H1 (cell line): ENCODE measurements at regions not wholly inside any gene's neighbourhood (a gene's known extent, or its start where the extent isn't known, plus 50 kb on each side); places are given as distances from the start of the nearest gene placed in this dataset.

Experiments used
- CTCF ChIA-PET: fragments of 300-600 bp; sonication (Branson Sonifier 250); formaldehyde crosslinking; loops from one replicate; lab custom pipeline; 2021; ENCODE audit not compliant: partially characterized antibody; lab: Charles Lee
- POLR2A ChIA-PET: fragments of 300-600 bp; sonication (Branson Sonifier 250); formaldehyde crosslinking; loops from one replicate; lab custom pipeline; 2021; ENCODE audit warnings: inconsistent platforms; ENCODE audit not compliant: partially characterized antibody; lab: Charles Lee
- DNase-seq, 2 experiments: peaks; one replicate each; pipeline versions ENCODE4 v3.0.0 to v3.0.0-alpha.2; 2010 to 2022; ENCODE audit warnings: low spot score in 2 of 2, low read depth in 1 of 2, mixed read lengths in 1 of 2
- FAIRE-seq: peaks from 2 replicates; lab custom pipeline; 2011; peaks lifted over from hg19 to GRCh38; lab: Jason Lieb, UNC
- H2AFZ ChIP-seq: 2 replicates; pipeline ENCODE4 v1.8.1; 2012; ENCODE audit warnings: low read length, inconsistent platforms
- H2AK5ac ChIP-seq: 2 replicates; pipeline ENCODE4 v1.6.1; 2013; ENCODE audit warnings: low read depth, low read length
- H2BK120ac ChIP-seq: replicated peaks from 2 replicates; pipeline ENCODE3; 2013; ENCODE audit warnings: low read depth, low read length, inconsistent platforms
- H2BK12ac ChIP-seq: 2 replicates; pipeline ENCODE4 v1.6.1; 2013; ENCODE audit warnings: low read depth, low read length
- H2BK15ac ChIP-seq: 2 replicates; pipeline ENCODE4 v1.6.1; 2013; ENCODE audit warnings: low read length
- H2BK20ac ChIP-seq: 2 replicates; pipeline ENCODE4 v1.6.1; 2013; ENCODE audit warnings: low read length
- H2BK5ac ChIP-seq: 2 replicates; pipeline ENCODE4 v1.6.1; 2013; ENCODE audit warnings: low read depth, low read length
- H3K14ac ChIP-seq: 2 replicates; pipeline ENCODE4 v1.6.1; 2013; ENCODE audit warnings: inconsistent platforms; ENCODE audit not compliant: insufficient read length
- H3K18ac ChIP-seq: 2 replicates; pipeline ENCODE4 v1.6.1; 2013; ENCODE audit warnings: low read length; ENCODE audit errors: extremely low read depth
- H3K23ac ChIP-seq: 2 replicates; pipeline ENCODE4 v1.6.1; 2013; ENCODE audit warnings: inconsistent platforms; ENCODE audit not compliant: insufficient read length
- H3K23me2 ChIP-seq: 2 replicates; pipeline ENCODE4 v1.6.1; 2013; ENCODE audit warnings: low read depth, low read length
- H3K27ac ChIP-seq: 2 replicates; pipeline ENCODE4 v1.6.1; 2011; ENCODE audit warnings: low read depth, low read length, inconsistent platforms
- H3K27me3 ChIP-seq, 4 experiments: replicated peaks in 1 of 4; 1 replicate in 1 of 4; 2 replicates in 3 of 4; pipeline versions ENCODE4 v1.6.1 to v1.8.1; 2011 to 2013; ENCODE audit warnings: low read length in 3 of 4, mild to moderate bottlenecking in 3 of 4, inconsistent platforms in 2 of 4, mixed read lengths in 2 of 4, moderate library complexity in 1 of 4; ENCODE audit not compliant: control insufficient read depth in 3 of 4, insufficient read depth in 3 of 4; ENCODE audit errors: extremely low read depth in 1 of 4
- H3K36me3 ChIP-seq, 4 experiments: 2 replicates each; pipeline versions ENCODE4 v1.6.1 to v1.8.1; 2011 to 2013; ENCODE audit warnings: mild to moderate bottlenecking in 4 of 4, low read length in 3 of 4, moderate library complexity in 2 of 4, control low read depth in 1 of 4, inconsistent platforms in 1 of 4; ENCODE audit not compliant: insufficient read depth in 4 of 4, control insufficient read depth in 2 of 4
- H3K4ac ChIP-seq: replicated peaks from 2 replicates; pipeline ENCODE3; 2013; ENCODE audit warnings: low read length, low read depth, mixed read lengths, inconsistent platforms; ENCODE audit not compliant: insufficient read length
- H3K4me1 ChIP-seq, 4 experiments: replicated peaks in 1 of 4; 1 replicate in 1 of 4; 2 replicates in 3 of 4; pipeline versions ENCODE4 v1.6.1 to v1.8.1; 2011 to 2013; ENCODE audit warnings: low read length in 3 of 4, inconsistent platforms in 2 of 4, mixed read lengths in 1 of 4; ENCODE audit not compliant: insufficient read depth in 4 of 4, control insufficient read depth in 3 of 4
- H3K4me2 ChIP-seq, 2 experiments: 2 replicates each; pipeline versions ENCODE4 v1.6.1 to v1.8.1; 2011 to 2013; ENCODE audit warnings: low read depth in 2 of 2, low read length in 2 of 2, control low read depth in 1 of 2, inconsistent platforms in 1 of 2, mild to moderate bottlenecking in 1 of 2; ENCODE audit not compliant: insufficient read depth in 1 of 2
- H3K4me3 ChIP-seq, 4 experiments: fragments of 200-600, 300-600 bp in 1 of 4; sonication (generic), shearing (Covaris generic), sonication (Bioruptor Twin) in 1 of 4; 2 replicates each; pipeline versions ENCODE4 v1.5.1 to v1.8.1; 2011 to 2016; ENCODE audit warnings: low read length in 4 of 4, low read depth in 3 of 4, control low read depth in 2 of 4, inconsistent platforms in 2 of 4, mild to moderate bottlenecking in 2 of 4, mixed read lengths in 1 of 4, moderate library complexity in 1 of 4; ENCODE audit not compliant: insufficient read depth in 2 of 4; ENCODE audit errors: extremely low read depth in 1 of 4
- H3K56ac ChIP-seq: replicated peaks from 2 replicates; pipeline ENCODE3; 2013; ENCODE audit warnings: low read depth, mild to moderate bottlenecking, mixed read lengths, low read length, inconsistent platforms; ENCODE audit not compliant: insufficient read length
- H3K79me1 ChIP-seq: 2 replicates; pipeline ENCODE4 v1.6.1; 2013; ENCODE audit warnings: low read depth, low read length, control low read depth
- H3K79me2 ChIP-seq, 2 experiments: 2 replicates each; pipeline versions ENCODE4 v1.6.1 to v1.8.1; 2012 to 2013; ENCODE audit warnings: low read length in 2 of 2, mild to moderate bottlenecking in 2 of 2, inconsistent platforms in 1 of 2; ENCODE audit not compliant: insufficient read depth in 2 of 2, control insufficient read depth in 1 of 2
- H3K9ac ChIP-seq, 4 experiments: replicated peaks in 1 of 4; 1 replicate in 1 of 4; 2 replicates in 3 of 4; pipeline versions ENCODE4 v1.6.1 to v1.8.1; 2011 to 2013; ENCODE audit warnings: low read depth in 3 of 4, low read length in 3 of 4, control low read depth in 2 of 4, mild to moderate bottlenecking in 2 of 4, moderate library complexity in 2 of 4, inconsistent platforms in 1 of 4; ENCODE audit errors: extremely low read depth in 1 of 4
- H3K9me3 ChIP-seq, 2 experiments: 2 replicates each; pipeline versions ENCODE4 v1.6.1 to v1.8.1; 2012 to 2013; ENCODE audit warnings: mild to moderate bottlenecking in 2 of 2, moderate library complexity in 2 of 2, control low read depth in 1 of 2, inconsistent platforms in 1 of 2, low read depth in 1 of 2, low read length in 1 of 2, mixed read lengths in 1 of 2; ENCODE audit not compliant: insufficient read depth in 2 of 2
- H4K20me1 ChIP-seq, 2 experiments: replicated peaks in 1 of 2; 2 replicates each; pipeline versions ENCODE3 to v1.8.1; 2011 to 2013; ENCODE audit warnings: inconsistent platforms in 2 of 2, low read length in 2 of 2, mild to moderate bottlenecking in 1 of 2; ENCODE audit not compliant: insufficient read depth in 2 of 2, control insufficient read depth in 1 of 2
- H4K5ac ChIP-seq: 2 replicates; pipeline ENCODE4 v1.6.1; 2013; ENCODE audit warnings: low read length, low read depth, mixed read lengths, inconsistent platforms; ENCODE audit not compliant: insufficient read length
- H4K8ac ChIP-seq: 2 replicates; pipeline ENCODE4 v1.8.0; 2013; ENCODE audit warnings: mild to moderate bottlenecking, moderate library complexity, low read length, inconsistent platforms; ENCODE audit not compliant: insufficient read depth; ENCODE audit errors: extremely low read depth
- H4K91ac ChIP-seq: replicated peaks from 2 replicates; pipeline ENCODE3; 2013; ENCODE audit warnings: low read length, mixed read lengths, inconsistent platforms; ENCODE audit not compliant: insufficient read length
- CHD2 ChIP-seq: IDR thresholded peaks from 2 replicates; pipeline ENCODE4 v1.6.1; 2012; ENCODE audit warnings: low read length, improper control_type of control experiment
- FOSL1 ChIP-seq: IDR thresholded peaks from 2 replicates; pipeline ENCODE4 v1.6.1; 2011; ENCODE audit warnings: mild to moderate bottlenecking, low read depth, low read length, moderate library complexity; ENCODE audit not compliant: insufficient read depth
- JUN ChIP-seq: IDR thresholded peaks from 2 replicates; pipeline ENCODE4 v1.6.1; 2011; ENCODE audit warnings: low read depth, mild to moderate bottlenecking, improper control_type of control experiment, low read length
- KDM1A ChIP-seq: fragments of 200-600, 300-600 bp; sonication (generic); IDR thresholded peaks from 2 replicates; pipeline ENCODE4 v1.7.1; 2016; ENCODE audit warnings: mild to moderate bottlenecking, low read length, borderline replicate concordance
- KDM4A ChIP-seq: IDR thresholded peaks from one replicate; pipeline ENCODE4 v1.7.1; 2012; ENCODE audit warnings: low read depth, mild to moderate bottlenecking, moderate library complexity, low read length, inconsistent platforms; ENCODE audit not compliant: severe bottlenecking
- RFX5 ChIP-seq: IDR thresholded peaks from 2 replicates; pipeline ENCODE4 v1.6.1; 2011; ENCODE audit warnings: low read depth, low read length, improper control_type of control experiment, borderline replicate concordance
- SUZ12 ChIP-seq: fragments of 200-600 bp; sonication (generic); IDR thresholded peaks from 2 replicates; pipeline ENCODE4 v1.6.1; 2012; ENCODE audit warnings: mild to moderate bottlenecking, inconsistent platforms, low read length, moderate library complexity, mixed read lengths
- TEAD4 ChIP-seq: IDR thresholded peaks from 2 replicates; pipeline ENCODE4 v1.6.1; 2012; ENCODE audit warnings: low read depth, low read length, inconsistent platforms, mixed read lengths
- whole genome bisulfite sequencing, 2 experiments: shearing (Covaris generic) in 1 of 2; methylation state at CpG; one replicate each; pipeline versions ENCODE4 v1.1.6 to v1.1.7; 2013 to 2015; ENCODE audit warnings: low lambda C conversion rate in 2 of 2, mixed read lengths in 2 of 2, inconsistent platforms in 1 of 2, low coverage in 1 of 2, missing lambda C conversion rate in 1 of 2; ENCODE audit not compliant: insufficient replicate concordance in 2 of 2, insufficient coverage in 1 of 2, insufficient read length in 1 of 2; ENCODE audit errors: extremely low coverage in 1 of 2, missing lambda C conversion rate in 1 of 2; 5-methylcytosine and 5-hydroxymethylcytosine counted together
- TF ChIP-seq, protein P1 (sequence below): IDR thresholded peaks from 2 replicates; pipeline ENCODE4 v1.6.1; 2011; ENCODE audit warnings: low read depth, mild to moderate bottlenecking, low read length; ENCODE audit not compliant: insufficient read depth
- TF ChIP-seq, protein P2 (sequence below): IDR thresholded peaks from 2 replicates; pipeline ENCODE4 v1.6.1; 2012; ENCODE audit warnings: inconsistent platforms
- TF ChIP-seq, protein P3 (sequence below), 3 experiments: IDR thresholded peaks; 1 replicate in 2 of 3; 2 replicates in 1 of 3; pipeline versions ENCODE4 v1.5.1 to v1.6.1; 2011; ENCODE audit warnings: low read length in 3 of 3, mild to moderate bottlenecking in 3 of 3, inconsistent platforms in 2 of 3, low read depth in 1 of 3, moderate library complexity in 1 of 3; ENCODE audit not compliant: insufficient read depth in 1 of 3; ENCODE audit errors: control extremely low read depth in 1 of 3

- Histone ChIP-seq H2BK12ac (no peak overlapping the region), H3K4ac (no peak overlapping the region), H3K4me1 (peaks cover 3 to 9% (median 6%) of the 10 kb centered on the region in 4 experiments; a peak in 4 of 7 replicates), H2BK5ac (no peak overlapping the region), H3K18ac (no peak overlapping the region), H3K23ac (no peak overlapping the region), H3K79me2 (no peaks in the 10 kb centered on the region), H4K91ac (no peak overlapping the region), H2AK5ac (no peak overlapping the region), H3K79me1 (no peaks in the 10 kb centered on the region), H3K9me3 (no peaks in the 10 kb centered on the region), H2BK20ac (no peak overlapping the region), H3K14ac (no peak overlapping the region), H3K4me2 (peak overlapping the region; percentile 28 to 66; a peak in 1 of 4 replicates), H3K9ac (no peak overlapping the region), H4K8ac (no peak overlapping the region), H2BK120ac (no peak overlapping the region), H3K23me2 (no peaks in the 10 kb centered on the region; the same call in none of the 2 replicates), H4K5ac (no peak overlapping the region), H2AFZ (no peak overlapping the region), H3K36me3 (no peaks in the 10 kb centered on the region), H3K27me3 (no peaks in the 10 kb centered on the region; a peak in 1 of 7 replicates), H3K56ac (no peak overlapping the region), H3K27ac (no peak overlapping the region), H3K4me3 (no peak overlapping the region), H2BK15ac (no peak overlapping the region), H4K20me1 (no peaks in the 10 kb centered on the region)
- ChIA-PET CTCF (no interaction called here), POLR2A (interaction anchor here (1.1 kb wide), 1 partner anchor 8 kb away, joined by 4 read pairs; no protein-coding TSS in a partner anchor)
- DNase-seq (no peak), FAIRE-seq (no peak)
- WGBS, 2 experiments, result 91% methylated on average over 2 of the region's 2 CpGs; no CpG with 5 or more reads in 1 of the 2 experiments
- TF ChIP-seq KDM1A (no peak), FOSL1 (no peak), RFX5 (no peak), CHD2 (no peak), SUZ12 (no peak), JUN (no peak), KDM4A (no peak), TEAD4 (no peak)
- TF ChIP-seq, protein P1, sequence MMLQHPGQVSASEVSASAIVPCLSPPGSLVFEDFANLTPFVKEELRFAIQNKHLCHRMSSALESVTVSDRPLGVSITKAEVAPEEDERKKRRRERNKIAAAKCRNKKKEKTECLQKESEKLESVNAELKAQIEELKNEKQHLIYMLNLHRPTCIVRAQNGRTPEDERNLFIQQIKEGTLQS, result no peak
- TF ChIP-seq, protein P2, sequence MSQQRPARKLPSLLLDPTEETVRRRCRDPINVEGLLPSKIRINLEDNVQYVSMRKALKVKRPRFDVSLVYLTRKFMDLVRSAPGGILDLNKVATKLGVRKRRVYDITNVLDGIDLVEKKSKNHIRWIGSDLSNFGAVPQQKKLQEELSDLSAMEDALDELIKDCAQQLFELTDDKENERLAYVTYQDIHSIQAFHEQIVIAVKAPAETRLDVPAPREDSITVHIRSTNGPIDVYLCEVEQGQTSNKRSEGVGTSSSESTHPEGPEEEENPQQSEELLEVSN, result no peak
- TF ChIP-seq, protein P3, sequence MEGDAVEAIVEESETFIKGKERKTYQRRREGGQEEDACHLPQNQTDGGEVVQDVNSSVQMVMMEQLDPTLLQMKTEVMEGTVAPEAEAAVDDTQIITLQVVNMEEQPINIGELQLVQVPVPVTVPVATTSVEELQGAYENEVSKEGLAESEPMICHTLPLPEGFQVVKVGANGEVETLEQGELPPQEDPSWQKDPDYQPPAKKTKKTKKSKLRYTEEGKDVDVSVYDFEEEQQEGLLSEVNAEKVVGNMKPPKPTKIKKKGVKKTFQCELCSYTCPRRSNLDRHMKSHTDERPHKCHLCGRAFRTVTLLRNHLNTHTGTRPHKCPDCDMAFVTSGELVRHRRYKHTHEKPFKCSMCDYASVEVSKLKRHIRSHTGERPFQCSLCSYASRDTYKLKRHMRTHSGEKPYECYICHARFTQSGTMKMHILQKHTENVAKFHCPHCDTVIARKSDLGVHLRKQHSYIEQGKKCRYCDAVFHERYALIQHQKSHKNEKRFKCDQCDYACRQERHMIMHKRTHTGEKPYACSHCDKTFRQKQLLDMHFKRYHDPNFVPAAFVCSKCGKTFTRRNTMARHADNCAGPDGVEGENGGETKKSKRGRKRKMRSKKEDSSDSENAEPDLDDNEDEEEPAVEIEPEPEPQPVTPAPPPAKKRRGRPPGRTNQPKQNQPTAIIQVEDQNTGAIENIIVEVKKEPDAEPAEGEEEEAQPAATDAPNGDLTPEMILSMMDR (IDR thresholded peaks at IDR 0.05; ENCODE audit: control extremely low read depth in 1 of 3, insufficient read depth in 1 of 3, low read depth in 1 of 3, low read length in 3 of 3), result no peak
These were observed 104.3 kb upstream of the PDE3A start for GRCh38 chr12:20264026-20264425.
